ENCODE measurements at regions not wholly inside any gene's neighbourhood (a gene's known extent, or its start where the extent isn't known, plus 50 kb on each side); places are given as distances from the start of the nearest gene placed in this dataset.
"Not testable (repeated sequence)": the region's sequence is repeated elsewhere in the genome, so short reads cannot be mapped to it uniquely, and the experiment has no call there.

DNA sequence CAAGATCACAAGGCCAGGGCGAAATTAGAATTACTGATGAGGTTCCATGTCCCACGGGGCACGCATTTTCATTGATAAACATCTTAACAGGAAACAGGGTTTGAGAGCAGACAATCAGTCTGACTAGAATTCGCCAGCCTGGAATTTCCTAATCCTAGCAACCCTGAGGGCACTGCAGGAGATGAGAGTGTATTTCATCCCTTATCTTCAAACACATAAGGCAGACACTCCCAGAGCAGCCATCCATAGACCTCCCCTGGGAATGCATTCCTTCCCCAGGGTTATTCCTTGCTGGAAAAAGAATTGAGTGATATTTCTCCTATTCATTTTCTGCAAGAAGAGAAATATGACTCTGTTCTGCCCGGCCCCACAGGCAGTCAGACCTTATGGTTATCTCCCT is 821.7 kb downstream of the MAT2B start:
- not testable (repeated sequence) for TF ChIP-seq CTCF (IDR thresholded peaks at IDR 0.05; ENCODE audit: insufficient read depth, low read length, poor library complexity, severe bottlenecking); EZH2phosphoT487 (conservative IDR thresholded peaks at IDR 0.05; ENCODE audit: low read length)

Measured in SU-DHL-6 (cell line).